ENCODE measurements at regions not wholly inside any gene's neighbourhood (a gene's known extent, or its start where the extent isn't known, plus 50 kb on each side); places are given as distances from the start of the nearest gene placed in this dataset.

DNA sequence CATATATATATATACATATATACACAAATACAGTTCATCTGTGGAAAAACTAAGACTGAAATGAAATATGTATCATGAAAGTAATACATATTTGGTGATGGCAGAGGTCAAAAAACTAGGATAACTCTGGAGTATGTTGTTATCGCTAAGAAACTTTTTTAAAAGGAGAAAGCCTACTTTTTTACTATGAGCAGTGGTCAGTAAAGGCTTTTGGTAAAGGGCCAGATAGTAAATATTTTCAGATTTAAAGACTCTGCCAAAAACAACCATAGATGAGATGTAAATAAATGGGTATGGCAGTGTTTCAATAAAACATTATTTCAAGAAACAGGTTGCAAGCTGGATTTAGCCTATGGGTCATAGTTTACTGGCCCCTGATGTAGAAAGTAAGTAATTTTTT is 93.8 kb upstream of the TGFBR2 start:
- H3K36me3 ChIP-seq (ENCODE audit: control insufficient read depth, insufficient read depth, low read length): no peaks in the 10 kb centered on the region
- BruUV-seq (replicated peaks): no TSS peak
- H3K4me1 ChIP-seq (ENCODE audit: control insufficient read depth, insufficient read depth, low read length): no peaks in the 10 kb centered on the region; the same call in 1 of the 2 replicates
- POLR2A ChIA-PET: no interaction called here
- intact Hi-C loops (cut with micrococcal nuclease; ENCODE audit: unreplicated experiment) (no loop called here), in situ Hi-C loops (cut with HindIII; ENCODE audit: low pct_unique_long_range_greater_than_20kb, low sequenced_read_pairs) (no loop called here)
- CTCF ChIA-PET: no interaction called here
- TF ChIP-seq, protein P1, sequence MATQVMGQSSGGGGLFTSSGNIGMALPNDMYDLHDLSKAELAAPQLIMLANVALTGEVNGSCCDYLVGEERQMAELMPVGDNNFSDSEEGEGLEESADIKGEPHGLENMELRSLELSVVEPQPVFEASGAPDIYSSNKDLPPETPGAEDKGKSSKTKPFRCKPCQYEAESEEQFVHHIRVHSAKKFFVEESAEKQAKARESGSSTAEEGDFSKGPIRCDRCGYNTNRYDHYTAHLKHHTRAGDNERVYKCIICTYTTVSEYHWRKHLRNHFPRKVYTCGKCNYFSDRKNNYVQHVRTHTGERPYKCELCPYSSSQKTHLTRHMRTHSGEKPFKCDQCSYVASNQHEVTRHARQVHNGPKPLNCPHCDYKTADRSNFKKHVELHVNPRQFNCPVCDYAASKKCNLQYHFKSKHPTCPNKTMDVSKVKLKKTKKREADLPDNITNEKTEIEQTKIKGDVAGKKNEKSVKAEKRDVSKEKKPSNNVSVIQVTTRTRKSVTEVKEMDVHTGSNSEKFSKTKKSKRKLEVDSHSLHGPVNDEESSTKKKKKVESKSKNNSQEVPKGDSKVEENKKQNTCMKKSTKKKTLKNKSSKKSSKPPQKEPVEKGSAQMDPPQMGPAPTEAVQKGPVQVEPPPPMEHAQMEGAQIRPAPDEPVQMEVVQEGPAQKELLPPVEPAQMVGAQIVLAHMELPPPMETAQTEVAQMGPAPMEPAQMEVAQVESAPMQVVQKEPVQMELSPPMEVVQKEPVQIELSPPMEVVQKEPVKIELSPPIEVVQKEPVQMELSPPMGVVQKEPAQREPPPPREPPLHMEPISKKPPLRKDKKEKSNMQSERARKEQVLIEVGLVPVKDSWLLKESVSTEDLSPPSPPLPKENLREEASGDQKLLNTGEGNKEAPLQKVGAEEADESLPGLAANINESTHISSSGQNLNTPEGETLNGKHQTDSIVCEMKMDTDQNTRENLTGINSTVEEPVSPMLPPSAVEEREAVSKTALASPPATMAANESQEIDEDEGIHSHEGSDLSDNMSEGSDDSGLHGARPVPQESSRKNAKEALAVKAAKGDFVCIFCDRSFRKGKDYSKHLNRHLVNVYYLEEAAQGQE (IDR thresholded peaks at IDR 0.05; ENCODE audit: insufficient read depth in 1 of 2, low read depth in 2 of 2, low read length in 1 of 2): no peak
- no peak for TF ChIP-seq POLR2AphosphoS5 (IDR thresholded peaks at IDR 0.05; ENCODE audit: low read depth, low read length)
- H3K27ac ChIP-seq (ENCODE audit: low read length): no peak overlapping the region
- H3K9me3 ChIP-seq (ENCODE audit: control insufficient read depth, insufficient read depth, low read depth, low read length): no peaks in the 10 kb centered on the region
- ATAC-seq: no peak
- DNase-seq (ENCODE audit: low read depth, low spot score): no peak
- no peak overlapping the region for H3K4me3 ChIP-seq (ENCODE audit: low read depth in 2 of 2, low read length in 2 of 2)
- no peaks in the 10 kb centered on the region for H3K27me3 ChIP-seq (ENCODE audit: control insufficient read depth, insufficient read depth, low read length)

GRCh38 chr3:30513374-30514152 is 92.8 kb upstream of the TGFBR2 start:
- TF ChIP-seq CTCF (IDR thresholded peaks at IDR 0.05) (no peak), POLR2AphosphoS5 (IDR thresholded peaks at IDR 0.05; ENCODE audit: low read depth, low read length) (no peak), TCF7L2 (IDR thresholded peaks at IDR 0.05; ENCODE audit: low read depth, low read length) (no peak), SIN3A (IDR thresholded peaks at IDR 0.05; ENCODE audit: borderline replicate concordance, insufficient read depth, low read depth, low read length) (no peak)
- TF ChIP-seq, protein P1 (IDR thresholded peaks at IDR 0.05; ENCODE audit: insufficient read depth in 1 of 2, low read depth in 2 of 2, low read length in 1 of 2): no peak
- Histone ChIP-seq H3K4me1 (ENCODE audit: control insufficient read depth, insufficient read depth, low read length) (no peaks in the 10 kb centered on the region; the same call in 1 of the 2 replicates), H3K9me3 (ENCODE audit: control insufficient read depth, insufficient read depth, low read depth, low read length) (no peaks in the 10 kb centered on the region), H3K27me3 (ENCODE audit: control insufficient read depth, insufficient read depth, low read length) (no peaks in the 10 kb centered on the region), H3K27ac (ENCODE audit: low read length) (no peak overlapping the region), H3K36me3 (ENCODE audit: control insufficient read depth, insufficient read depth, low read length) (no peaks in the 10 kb centered on the region), H3K4me3 (ENCODE audit: low read depth in 2 of 2, low read length in 2 of 2) (no peak overlapping the region)
- no peak for ATAC-seq
- CTCF ChIA-PET: no interaction called here
- no peak for DNase-seq (ENCODE audit: low read depth, low spot score)
- POLR2A ChIA-PET: no interaction called here
- no TSS peak for BruUV-seq (replicated peaks)
- intact Hi-C loops (cut with micrococcal nuclease; ENCODE audit: unreplicated experiment) (no loop called here), in situ Hi-C loops (cut with HindIII; ENCODE audit: low pct_unique_long_range_greater_than_20kb, low sequenced_read_pairs) (no loop called here)

All from Panc1 (cell line).